HG03103 (cell line): ENCODE measurements at regions not wholly inside any gene's neighbourhood (a gene's known extent, or its start where the extent isn't known, plus 50 kb on each side); places are given as distances from the start of the nearest gene placed in this dataset.

Experiments
- ATAC-seq: cut with Tn5 transposase; IDR thresholded peaks from one replicate; pipeline ENCODE4 v1.9.1; 2021; ENCODE audit warnings: low read depth; ENCODE audit not compliant: unreplicated experiment

- no peak for ATAC-seq
These were observed 101.4 kb downstream of the TOMM20 start for GRCh38 chr1:235027076-235027861.

GRCh38 chr1:235025422-235025984, 103.1 kb downstream of the TOMM20 start:
- ATAC-seq, result no peak

- no peak for ATAC-seq
These were observed 103.8 kb downstream of the TOMM20 start for GRCh38 chr1:235024711-235025421.

- ATAC-seq, result no peak
These were observed 104.8 kb downstream of the TOMM20 start for GRCh38 chr1:235023711-235024439.

DNA sequence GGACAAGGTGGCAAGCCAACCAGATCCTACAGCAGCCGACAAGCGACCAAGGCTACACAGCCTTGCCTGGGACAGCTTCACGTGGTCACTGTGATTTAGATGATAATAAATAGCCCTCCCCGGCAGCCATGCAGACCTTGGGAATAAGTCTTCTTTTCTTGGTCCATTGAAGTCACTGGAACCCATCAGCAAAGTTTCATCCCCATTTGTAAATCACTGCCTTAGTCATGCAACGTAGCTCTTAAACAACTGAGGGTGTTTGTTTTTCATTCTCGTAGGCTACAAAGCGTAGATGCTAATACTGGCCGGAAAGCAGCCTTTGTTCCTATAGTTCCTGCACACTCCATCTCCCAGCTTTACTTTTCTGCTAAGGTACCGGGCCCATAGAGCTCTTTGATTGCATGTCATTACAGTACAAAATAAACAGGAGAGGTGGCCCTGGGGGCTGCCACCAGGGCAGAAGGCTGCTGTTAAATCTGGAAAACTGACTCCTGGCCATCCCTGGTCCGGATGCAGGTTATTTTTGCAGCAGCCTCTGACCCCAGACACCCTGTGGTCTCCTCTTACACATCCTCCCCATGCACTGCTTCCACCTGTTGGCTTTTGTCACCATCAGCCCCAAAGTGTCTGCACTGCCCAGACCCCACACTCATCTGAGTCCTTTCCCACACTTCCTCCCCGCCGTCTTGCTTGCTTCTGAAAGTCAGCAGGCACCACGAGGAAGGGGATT, 105.5 kb downstream of the TOMM20 start:
- no peak for ATAC-seq

GRCh38 chr1:235022341-235022980, 106.2 kb downstream of the TOMM20 start:
- ATAC-seq, result no peak

DNA sequence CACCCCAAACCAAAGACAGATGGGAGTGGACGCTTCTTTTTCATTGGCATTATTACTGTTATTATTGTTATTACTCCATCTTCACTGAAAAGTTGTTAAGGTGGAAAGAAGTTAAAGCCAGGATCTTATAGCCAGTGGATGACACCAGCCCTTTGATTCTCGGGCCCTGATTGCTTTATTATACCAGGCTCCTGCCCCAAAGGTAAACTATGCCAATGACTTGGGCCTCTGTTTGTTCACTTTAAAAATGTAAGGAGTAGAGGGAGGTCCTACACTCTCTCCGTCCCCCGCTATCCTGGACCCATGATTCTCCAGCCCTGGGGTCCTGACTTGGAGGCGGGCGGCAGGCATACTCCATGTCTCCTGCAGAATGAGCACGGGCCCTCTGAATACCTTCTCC, 106.8 kb downstream of the TOMM20 start:
- ATAC-seq, result no peak

DNA sequence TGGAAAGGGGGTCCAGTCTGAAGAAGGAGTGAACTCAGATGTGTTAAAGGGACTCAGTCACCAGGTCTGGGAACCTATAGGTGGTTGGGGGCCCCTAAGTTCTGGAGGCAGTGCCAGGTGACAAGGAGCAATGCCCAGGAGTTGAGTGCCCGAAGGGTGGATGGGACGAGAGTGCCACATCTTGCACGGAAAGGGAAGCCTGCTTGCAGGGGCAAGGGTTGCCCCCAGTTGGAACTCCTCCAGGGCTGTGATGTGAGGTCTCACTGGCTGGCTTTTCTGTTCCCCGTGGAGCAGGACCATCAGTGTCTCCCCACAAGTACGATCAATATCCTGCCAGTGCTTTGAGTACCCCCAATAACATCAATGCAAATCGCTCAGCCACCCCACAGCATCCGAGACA, 107.3 kb downstream of the TOMM20 start:
- no peak for ATAC-seq

GRCh38 chr1:235019961-235020360, 108.7 kb downstream of the TOMM20 start:
- ATAC-seq, result no peak

DNA sequence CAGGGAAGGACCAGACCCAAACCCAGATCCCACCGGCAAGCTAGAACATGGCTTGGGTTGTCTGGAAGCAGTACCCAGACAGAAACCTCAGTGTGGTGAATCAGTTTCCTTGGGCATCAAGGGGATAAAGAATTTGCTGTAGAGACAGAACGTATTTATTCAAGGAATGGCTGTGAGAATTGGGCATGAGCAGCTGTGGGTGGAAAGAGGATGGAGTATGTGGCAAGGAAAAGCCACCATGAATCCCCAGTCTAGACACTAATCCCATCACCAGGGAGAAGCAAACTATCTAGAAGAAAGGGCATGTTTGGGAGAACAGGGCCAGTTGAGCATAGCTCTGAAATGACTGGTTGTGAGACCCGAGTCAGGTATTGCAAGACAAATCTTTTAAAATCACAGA, 109.2 kb downstream of the TOMM20 start:
- ATAC-seq, result no peak

GRCh38 chr1:235018720-235019444, 109.8 kb downstream of the TOMM20 start:
- ATAC-seq, result no peak

DNA sequence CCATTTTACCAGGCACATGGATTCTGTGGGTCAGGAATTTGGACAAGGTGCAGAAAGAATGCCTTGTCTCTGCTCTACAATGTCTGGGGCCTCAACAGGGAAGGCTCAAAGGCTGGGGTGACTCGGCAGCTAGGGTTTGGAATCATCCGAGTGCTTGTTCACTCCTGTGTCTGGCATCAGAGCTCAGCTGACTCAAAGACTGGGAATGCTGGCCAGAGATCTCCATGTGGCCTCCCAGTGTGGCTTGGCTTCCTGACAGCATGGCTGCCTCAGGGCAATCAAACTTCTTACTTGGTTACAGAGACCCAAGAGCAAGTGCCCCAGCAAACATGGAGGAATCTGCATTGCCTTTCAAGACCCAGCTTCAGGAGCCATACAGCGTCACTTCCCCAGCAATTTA, 110.5 kb downstream of the TOMM20 start:
- ATAC-seq, result no peak

DNA sequence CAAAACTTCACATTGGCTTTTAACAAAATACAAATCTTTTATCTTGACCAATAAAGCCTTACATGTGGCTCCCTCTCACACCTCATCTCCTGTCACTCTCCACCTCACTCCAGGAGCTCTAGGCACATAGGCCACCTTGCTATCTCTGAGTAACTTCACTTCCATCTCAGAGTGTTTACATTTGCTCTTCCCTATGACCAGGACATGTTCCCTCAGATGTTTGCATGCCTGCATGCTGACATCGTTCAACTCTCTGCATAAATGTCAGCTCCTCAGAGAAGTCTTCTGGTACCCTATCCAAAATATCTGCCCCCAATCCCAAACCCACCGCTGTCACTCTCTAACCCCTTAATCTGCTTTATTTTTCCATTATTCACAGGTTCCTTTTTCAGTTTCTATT, 110.9 kb downstream of the TOMM20 start:
- ATAC-seq, result no peak

DNA sequence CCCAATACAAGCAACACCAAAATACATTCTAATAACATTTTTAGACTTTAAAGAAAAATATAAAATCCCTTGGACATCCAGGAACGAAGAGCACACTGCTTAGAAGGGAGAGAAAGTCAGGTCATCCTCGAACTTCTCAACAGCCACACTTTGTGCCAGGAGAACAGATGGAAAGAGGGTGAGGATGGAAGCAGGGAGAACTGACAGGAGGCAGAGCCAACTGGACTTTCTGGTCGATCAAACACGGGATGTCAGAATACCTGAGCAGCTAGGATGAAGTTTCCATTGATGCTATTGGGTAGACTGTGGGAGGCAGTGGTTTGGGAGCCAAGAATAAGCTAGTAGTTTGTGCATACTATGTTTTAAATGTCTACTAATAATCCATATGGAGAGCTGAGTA, 111.4 kb downstream of the TOMM20 start:
- ATAC-seq, result no peak

DNA sequence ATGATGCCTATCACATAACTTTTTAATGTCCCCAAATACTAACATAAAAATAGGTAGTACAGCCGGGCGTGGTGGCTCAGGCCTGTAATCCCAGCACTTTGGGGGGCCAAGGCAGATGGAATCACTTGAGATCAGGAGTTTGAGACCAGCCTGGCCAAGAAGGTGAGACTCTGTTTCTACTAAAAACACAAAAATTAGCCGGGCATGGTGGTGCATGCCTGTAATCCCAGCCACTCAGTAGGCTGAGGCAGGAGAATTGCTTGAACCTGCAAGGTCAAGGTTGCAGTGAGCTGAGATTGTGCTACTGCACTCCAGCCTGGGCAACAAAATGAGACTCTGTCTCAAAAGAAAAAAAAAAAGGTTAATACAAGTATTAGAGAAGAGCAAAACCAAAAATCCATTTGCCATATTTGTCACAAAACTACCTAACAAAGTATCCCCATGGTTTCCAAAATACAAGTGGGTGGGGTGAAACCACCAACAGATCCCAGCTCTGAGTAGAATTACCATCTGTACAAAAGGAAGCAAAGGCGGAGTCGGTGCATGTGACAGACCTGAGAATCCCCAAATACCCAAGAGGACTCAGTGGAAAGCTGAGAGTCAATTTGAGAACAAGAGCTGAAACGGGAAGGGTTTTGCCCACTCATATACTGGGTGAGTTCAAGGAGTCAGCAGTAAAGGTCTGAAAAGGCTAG, 113.2 kb downstream of the TOMM20 start:
- peak; percentile 25 for ATAC-seq

DNA sequence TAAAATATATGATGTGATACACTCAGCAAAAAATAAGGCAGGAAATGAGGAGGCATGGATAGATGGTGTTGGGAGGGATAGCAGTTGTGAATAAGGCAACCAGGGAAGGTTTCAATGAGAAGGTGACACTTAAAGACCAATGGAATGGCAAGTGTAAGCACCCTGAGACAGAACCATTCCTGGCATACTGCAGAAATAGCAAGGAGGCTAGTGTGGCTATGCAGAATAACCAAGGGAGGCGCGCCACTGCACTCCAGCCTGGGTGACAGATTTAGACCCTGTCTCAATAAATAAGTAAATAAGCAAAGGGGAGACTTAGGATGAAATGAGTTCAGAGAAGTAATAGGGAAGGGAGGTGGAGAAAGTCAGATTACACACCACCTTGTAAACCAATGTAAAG, 113.9 kb downstream of the TOMM20 start:
- no peak for ATAC-seq

- ATAC-seq, result no peak
These were observed 115.1 kb downstream of the TOMM20 start for GRCh38 chr1:235013512-235013911.

DNA sequence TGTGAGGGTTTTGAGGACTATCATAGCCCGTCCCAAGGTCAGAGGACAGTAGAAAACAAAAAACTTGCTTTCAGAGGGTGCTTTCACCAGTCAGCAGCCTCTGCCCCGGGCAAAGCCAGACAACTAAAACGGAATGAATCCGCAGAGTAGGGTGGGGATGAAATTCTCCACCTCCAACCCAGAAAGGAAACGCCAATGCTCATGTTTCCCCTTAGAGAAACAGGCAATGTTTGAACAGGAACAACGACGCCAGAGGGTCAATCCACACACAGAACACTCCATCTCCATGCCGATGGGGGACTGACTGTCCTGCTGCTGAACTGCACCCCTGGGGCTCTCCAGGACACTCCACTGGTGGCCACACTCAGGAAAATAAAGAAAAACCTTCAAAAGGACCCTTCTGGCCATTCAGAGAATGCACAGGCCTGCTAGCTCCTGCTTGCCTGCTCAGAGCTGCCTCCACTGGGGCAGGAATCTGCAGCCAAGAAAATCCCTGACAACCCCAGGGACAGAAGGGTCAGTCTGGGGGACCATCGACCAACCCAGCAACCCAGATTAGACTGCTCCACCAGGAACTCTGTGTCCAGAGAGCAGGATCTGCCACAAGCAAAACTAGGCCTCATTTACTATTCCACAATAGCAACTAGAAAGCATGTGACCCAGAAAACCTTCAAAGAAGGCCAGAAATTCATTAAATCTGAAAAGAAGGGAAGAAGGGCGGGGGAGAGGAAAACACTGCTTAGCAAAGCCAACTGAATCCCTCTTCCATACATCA, 116.0 kb downstream of the TOMM20 start:
- ATAC-seq, result no peak
